ENCODE measurements at regions not wholly inside any gene's neighbourhood (a gene's known extent, or its start where the extent isn't known, plus 50 kb on each side); places are given as distances from the start of the nearest gene placed in this dataset.

- Mint-ChIP-seq H3K27me3 (ENCODE audit: low read depth, poor library complexity) (no peaks in the 10 kb centered on the region), H3K36me3 (ENCODE audit: low read depth) (peaks cover 7% of the 10 kb centered on the region), H3K4me3 (no peak overlapping the region), H3K4me1 (peaks cover 16% of the 10 kb centered on the region), H3K27ac (no peak overlapping the region), H3K9me3 (peaks cover 25% of the 10 kb centered on the region)
- no peak for DNase-seq
- TF ChIP-seq, protein P1, sequence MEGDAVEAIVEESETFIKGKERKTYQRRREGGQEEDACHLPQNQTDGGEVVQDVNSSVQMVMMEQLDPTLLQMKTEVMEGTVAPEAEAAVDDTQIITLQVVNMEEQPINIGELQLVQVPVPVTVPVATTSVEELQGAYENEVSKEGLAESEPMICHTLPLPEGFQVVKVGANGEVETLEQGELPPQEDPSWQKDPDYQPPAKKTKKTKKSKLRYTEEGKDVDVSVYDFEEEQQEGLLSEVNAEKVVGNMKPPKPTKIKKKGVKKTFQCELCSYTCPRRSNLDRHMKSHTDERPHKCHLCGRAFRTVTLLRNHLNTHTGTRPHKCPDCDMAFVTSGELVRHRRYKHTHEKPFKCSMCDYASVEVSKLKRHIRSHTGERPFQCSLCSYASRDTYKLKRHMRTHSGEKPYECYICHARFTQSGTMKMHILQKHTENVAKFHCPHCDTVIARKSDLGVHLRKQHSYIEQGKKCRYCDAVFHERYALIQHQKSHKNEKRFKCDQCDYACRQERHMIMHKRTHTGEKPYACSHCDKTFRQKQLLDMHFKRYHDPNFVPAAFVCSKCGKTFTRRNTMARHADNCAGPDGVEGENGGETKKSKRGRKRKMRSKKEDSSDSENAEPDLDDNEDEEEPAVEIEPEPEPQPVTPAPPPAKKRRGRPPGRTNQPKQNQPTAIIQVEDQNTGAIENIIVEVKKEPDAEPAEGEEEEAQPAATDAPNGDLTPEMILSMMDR (IDR thresholded peaks at IDR 0.05) = no peak
Measured at GRCh38 chr10:52642208-52642607, 130.4 kb downstream of the MBL2 start.

- Mint-ChIP-seq H3K4me1 (peaks cover 12% of the 10 kb centered on the region), H3K27ac (no peak overlapping the region), H3K4me3 (no peak overlapping the region), H3K27me3 (ENCODE audit: low read depth, poor library complexity) (no peaks in the 10 kb centered on the region), H3K9me3 (peaks cover 8% of the 10 kb centered on the region), H3K36me3 (ENCODE audit: low read depth) (peaks cover 7% of the 10 kb centered on the region)
- TF ChIP-seq, protein P1 (IDR thresholded peaks at IDR 0.05) = peak; percentile 65
- DNase-seq = peak; percentile 37
Measured at GRCh38 chr10:52644373-52645186, 128.0 kb downstream of the MBL2 start.

DNA sequence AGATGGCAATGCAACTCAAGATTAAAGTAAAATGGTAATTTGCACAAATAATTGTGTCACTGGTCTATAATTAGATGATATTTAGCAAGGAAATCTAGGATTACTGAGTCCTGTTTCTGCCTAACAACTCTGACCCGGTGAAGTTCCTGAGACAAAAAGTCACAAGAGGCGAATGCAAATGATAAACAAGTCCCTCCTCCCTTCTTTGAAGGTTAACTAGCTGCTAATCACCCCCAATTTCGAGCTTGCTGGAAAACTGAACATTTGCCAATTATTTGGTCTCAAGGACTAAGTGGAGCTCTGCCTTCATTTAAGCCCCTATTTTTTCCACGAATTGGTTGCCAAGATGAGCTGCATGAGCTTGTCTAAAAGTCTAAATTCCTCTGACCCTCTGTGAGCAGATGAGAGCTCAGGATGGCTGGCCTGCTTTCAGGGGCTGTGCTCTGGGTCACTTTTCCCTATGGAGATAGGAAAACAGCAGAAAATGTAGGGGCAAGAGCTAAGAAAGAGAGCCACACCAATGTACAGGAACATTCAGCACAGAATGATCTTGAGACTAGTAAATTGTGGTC, 127.3 kb downstream of the MBL2 start:
- H3K9me3 Mint-ChIP-seq = peaks cover 8% of the 10 kb centered on the region

GRCh38 chr10:52649511-52649910, 123.1 kb downstream of the MBL2 start:
- no peak overlapping the region for H3K4me3 Mint-ChIP-seq
- no peaks in the 10 kb centered on the region for H3K27me3 Mint-ChIP-seq (ENCODE audit: low read depth, poor library complexity)
- TF ChIP-seq, protein P1 (IDR thresholded peaks at IDR 0.05) = no peak
- H3K4me1 Mint-ChIP-seq = peaks cover 29% of the 10 kb centered on the region
- no peaks in the 10 kb centered on the region for H3K36me3 Mint-ChIP-seq (ENCODE audit: low read depth)
- no peak for DNase-seq
- no peaks in the 10 kb centered on the region for H3K9me3 Mint-ChIP-seq
- no peak overlapping the region for H3K27ac Mint-ChIP-seq

More for the DNA sequence above, 127.3 kb downstream of the MBL2 start:
- no peak for DNase-seq
- H3K36me3 Mint-ChIP-seq (ENCODE audit: low read depth) = peaks cover 7% of the 10 kb centered on the region
- H3K27me3 Mint-ChIP-seq (ENCODE audit: low read depth, poor library complexity) = no peaks in the 10 kb centered on the region
- H3K27ac Mint-ChIP-seq = peak overlapping the region; percentile 73
- no peak overlapping the region for H3K4me3 Mint-ChIP-seq
- H3K4me1 Mint-ChIP-seq = peaks cover 7% of the 10 kb centered on the region
- TF ChIP-seq, protein P1 (IDR thresholded peaks at IDR 0.05) = no peak

DNA sequence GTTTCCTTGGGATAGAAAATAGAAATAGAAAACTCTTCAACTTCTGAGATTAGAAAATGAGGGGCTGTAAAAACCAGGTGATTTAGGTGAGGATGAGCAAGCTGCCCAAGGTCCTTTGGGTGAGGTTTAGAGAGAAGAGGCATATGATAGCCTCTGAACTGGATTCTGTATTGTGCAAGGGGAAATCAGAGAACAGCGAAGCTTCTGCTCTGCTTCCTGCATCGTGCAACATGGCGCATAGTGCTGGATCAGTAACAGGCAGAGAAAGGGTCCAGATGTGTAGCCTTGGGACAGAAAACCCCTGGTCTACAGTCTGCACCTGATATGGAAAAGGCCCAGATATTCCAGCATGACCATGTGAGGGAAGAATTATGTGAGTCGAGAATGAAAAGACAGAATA, 121.7 kb downstream of the MBL2 start:
- TF ChIP-seq, protein P1 (IDR thresholded peaks at IDR 0.05) = no peak
- Mint-ChIP-seq H3K27ac (peak overlapping the region; percentile 69), H3K4me3 (no peak overlapping the region), H3K27me3 (ENCODE audit: low read depth, poor library complexity) (no peaks in the 10 kb centered on the region), H3K9me3 (no peaks in the 10 kb centered on the region), H3K36me3 (ENCODE audit: low read depth) (no peaks in the 10 kb centered on the region), H3K4me1 (peaks cover 23% of the 10 kb centered on the region)
- no peak for DNase-seq

All from nephron progenitor cell (in vitro differentiated cells).